Keratinocyte (primary cell): ENCODE measurements at regions not wholly inside any gene's neighbourhood (a gene's known extent, or its start where the extent isn't known, plus 50 kb on each side); places are given as distances from the start of the nearest gene placed in this dataset.

Experiments
- DNase-seq: peaks from one replicate; pipeline ENCODE4 v3.0.0-alpha.2; 2011; ENCODE audit warnings: low read depth, missing footprints, low spot score
- FAIRE-seq: peaks from 2 replicates; lab custom pipeline; 2011; peaks lifted over from hg19 to GRCh38; lab: Jason Lieb, UNC
- H2AFZ ChIP-seq: 2 replicates; pipeline ENCODE4 v1.6.0; 2012; ENCODE audit warnings: low read length, control low read depth, inconsistent platforms; ENCODE audit not compliant: control insufficient read depth
- H3K27ac ChIP-seq: 2 replicates; pipeline ENCODE4 v1.5.1; 2011; ENCODE audit warnings: low read length; ENCODE audit not compliant: control insufficient read depth, insufficient read depth
- H3K27me3 ChIP-seq: 3 replicates; pipeline ENCODE4 v1.6.0; 2011; ENCODE audit warnings: low read length; ENCODE audit not compliant: control insufficient read depth, insufficient read depth; ENCODE audit errors: extremely low read depth
- H3K36me3 ChIP-seq, 2 experiments: 2 replicates in 1 of 2; 3 replicates in 1 of 2; pipeline ENCODE4 v1.5.1; 2011; ENCODE audit warnings: low read length in 2 of 2, mild to moderate bottlenecking in 1 of 2; ENCODE audit not compliant: control insufficient read depth in 2 of 2, insufficient read depth in 2 of 2; ENCODE audit errors: extremely low read depth in 1 of 2
- H3K4me1 ChIP-seq: 3 replicates; pipeline ENCODE4 v1.5.1; 2011; ENCODE audit warnings: low read length; ENCODE audit not compliant: control insufficient read depth, insufficient read depth; ENCODE audit errors: extremely low read depth
- H3K4me2 ChIP-seq: 3 replicates; pipeline ENCODE4 v1.6.0; 2011; ENCODE audit warnings: low read depth, low read length; ENCODE audit not compliant: control insufficient read depth, insufficient read depth; ENCODE audit errors: extremely low read depth
- H3K4me3 ChIP-seq, 3 experiments: fragments of 200-600 bp in 1 of 3; sonication (generic) in 1 of 3; 2 replicates in 2 of 3; 3 replicates in 1 of 3; pipeline ENCODE4 v1.5.1; 2011 to 2016; ENCODE audit warnings: low read length in 3 of 3, mild to moderate bottlenecking in 3 of 3, control low read depth in 2 of 3, inconsistent platforms in 1 of 3, low read depth in 1 of 3, mixed read lengths in 1 of 3, mixed run types in 1 of 3, moderate library complexity in 1 of 3; ENCODE audit not compliant: control insufficient read depth in 2 of 3, insufficient read depth in 2 of 3; ENCODE audit errors: extremely low read depth in 1 of 3
- H3K79me2 ChIP-seq: 2 replicates; pipeline ENCODE4 v1.6.0; 2012; ENCODE audit warnings: low read length; ENCODE audit not compliant: control insufficient read depth, insufficient read depth
- H3K9ac ChIP-seq: 3 replicates; pipeline ENCODE4 v1.6.0; 2011; ENCODE audit warnings: low read length; ENCODE audit not compliant: control insufficient read depth, insufficient read depth; ENCODE audit errors: extremely low read depth
- H3K9me1 ChIP-seq: 3 replicates; pipeline ENCODE4 v1.6.0; 2011; ENCODE audit warnings: low read length; ENCODE audit not compliant: control insufficient read depth, insufficient read depth; ENCODE audit errors: extremely low read depth
- H3K9me3 ChIP-seq: 2 replicates; pipeline ENCODE4 v1.5.1; 2012; ENCODE audit warnings: low read depth, low read length; ENCODE audit not compliant: control insufficient read depth
- H4K20me1 ChIP-seq: 3 replicates; pipeline ENCODE4 v1.6.0; 2011; ENCODE audit warnings: low read length; ENCODE audit not compliant: control insufficient read depth, insufficient read depth; ENCODE audit errors: extremely low read depth
- EZH2 ChIP-seq: IDR thresholded peaks from one replicate; pipeline ENCODE4 v1.6.1; 2012; ENCODE audit warnings: inconsistent platforms, mild to moderate bottlenecking, low read length, moderate library complexity
- dilution Hi-C: fragments of 300-500 bp; cut with MboI; formaldehyde crosslinking; loops from one replicate; pipeline ENCODE4 v1.7.0; 2020; ENCODE audit warnings: low sequenced_read_pairs; ENCODE audit not compliant: extremely low pct_ligation_motif_present
- TF ChIP-seq, protein P1 (sequence below), 3 experiments: IDR thresholded peaks in 1 of 3; conservative IDR thresholded peaks in 1 of 3; optimal IDR thresholded peaks in 1 of 3; 2 replicates in 2 of 3; 3 replicates in 1 of 3; pipeline versions ENCODE3 to v1.5.1; 2011; ENCODE audit warnings: low read length in 3 of 3, mild to moderate bottlenecking in 3 of 3, moderate library complexity in 2 of 3, control low read depth in 1 of 3, inconsistent platforms in 1 of 3; ENCODE audit not compliant: insufficient read depth in 2 of 3; ENCODE audit errors: extremely low read depth in 1 of 3

DNA sequence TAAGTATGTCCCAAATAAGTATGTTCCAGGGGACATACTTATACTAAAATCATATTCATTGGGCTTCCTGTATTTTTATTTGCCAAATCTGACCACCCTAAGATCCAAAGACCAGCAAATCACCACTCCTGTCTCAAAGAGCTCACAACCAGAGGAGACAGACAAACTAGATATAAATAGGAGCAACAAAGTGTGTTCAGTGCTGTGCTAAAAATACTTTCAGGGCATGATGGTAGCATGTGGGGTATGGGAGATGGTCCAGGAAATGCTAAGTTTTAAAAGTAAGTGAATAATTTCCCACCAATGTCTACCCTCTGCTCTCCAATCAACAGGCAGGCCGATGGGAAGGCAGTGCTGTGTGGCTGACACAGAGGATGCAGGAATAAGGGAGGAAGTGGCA is 87.1 kb downstream of the C1QL2 start:
- no peak overlapping the region for H3K27ac ChIP-seq
- H3K4me1 ChIP-seq, result no peaks in the 10 kb centered on the region
- DNase-seq (no peak), FAIRE-seq (no peak)
- no peak overlapping the region for H3K4me3 ChIP-seq
- H3K27me3 ChIP-seq, result peaks cover 8% of the 10 kb centered on the region
- dilution Hi-C loops, result no loop called here
- no peaks in the 10 kb centered on the region for H3K36me3 ChIP-seq
- H2AFZ ChIP-seq, result no peak overlapping the region
- H3K9me1 ChIP-seq, result no peaks in the 10 kb centered on the region
- H4K20me1 ChIP-seq, result no peaks in the 10 kb centered on the region
- no peaks in the 10 kb centered on the region for H3K79me2 ChIP-seq
- H3K4me2 ChIP-seq, result no peak overlapping the region
- no peaks in the 10 kb centered on the region for H3K9me3 ChIP-seq
- TF ChIP-seq EZH2, result no peak
- TF ChIP-seq, protein P1, sequence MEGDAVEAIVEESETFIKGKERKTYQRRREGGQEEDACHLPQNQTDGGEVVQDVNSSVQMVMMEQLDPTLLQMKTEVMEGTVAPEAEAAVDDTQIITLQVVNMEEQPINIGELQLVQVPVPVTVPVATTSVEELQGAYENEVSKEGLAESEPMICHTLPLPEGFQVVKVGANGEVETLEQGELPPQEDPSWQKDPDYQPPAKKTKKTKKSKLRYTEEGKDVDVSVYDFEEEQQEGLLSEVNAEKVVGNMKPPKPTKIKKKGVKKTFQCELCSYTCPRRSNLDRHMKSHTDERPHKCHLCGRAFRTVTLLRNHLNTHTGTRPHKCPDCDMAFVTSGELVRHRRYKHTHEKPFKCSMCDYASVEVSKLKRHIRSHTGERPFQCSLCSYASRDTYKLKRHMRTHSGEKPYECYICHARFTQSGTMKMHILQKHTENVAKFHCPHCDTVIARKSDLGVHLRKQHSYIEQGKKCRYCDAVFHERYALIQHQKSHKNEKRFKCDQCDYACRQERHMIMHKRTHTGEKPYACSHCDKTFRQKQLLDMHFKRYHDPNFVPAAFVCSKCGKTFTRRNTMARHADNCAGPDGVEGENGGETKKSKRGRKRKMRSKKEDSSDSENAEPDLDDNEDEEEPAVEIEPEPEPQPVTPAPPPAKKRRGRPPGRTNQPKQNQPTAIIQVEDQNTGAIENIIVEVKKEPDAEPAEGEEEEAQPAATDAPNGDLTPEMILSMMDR (optimal IDR thresholded peaks at IDR 0.05 in 1 of 3, IDR thresholded peaks at IDR 0.05 in 1 of 3, conservative IDR thresholded peaks at IDR 0.05 in 1 of 3; ENCODE audit: extremely low read depth in 1 of 3, insufficient read depth in 2 of 3, low read length in 3 of 3), result no peak
- no peak overlapping the region for H3K9ac ChIP-seq

DNA sequence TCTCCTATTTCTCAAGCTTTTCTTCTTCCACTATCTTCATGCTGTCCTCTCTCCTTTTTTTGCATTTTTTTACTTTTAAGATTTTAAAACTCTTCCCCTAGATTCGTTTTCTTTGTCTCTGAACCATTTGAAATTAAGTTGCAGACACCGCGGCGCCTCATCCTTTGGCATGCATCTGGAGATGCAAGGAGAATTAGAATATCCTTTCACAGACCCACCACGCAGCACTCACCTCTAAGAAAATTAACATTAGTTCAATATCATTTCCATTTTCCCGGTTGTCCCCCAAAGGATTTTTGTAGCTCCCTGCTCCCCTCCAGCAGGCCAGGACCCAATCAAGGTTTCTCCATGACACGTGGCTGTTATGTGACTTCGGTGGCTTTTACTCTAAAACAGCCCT is 88.8 kb downstream of the C1QL2 start:
- Histone ChIP-seq H3K9ac (no peak overlapping the region), H4K20me1 (no peaks in the 10 kb centered on the region), H3K4me3 (no peak overlapping the region), H3K4me2 (no peak overlapping the region), H3K9me3 (no peaks in the 10 kb centered on the region), H3K4me1 (no peaks in the 10 kb centered on the region), H3K27ac (no peak overlapping the region), H3K27me3 (peaks cover 8% of the 10 kb centered on the region), H3K79me2 (no peaks in the 10 kb centered on the region), H3K9me1 (no peaks in the 10 kb centered on the region), H3K36me3 (no peaks in the 10 kb centered on the region), H2AFZ (no peak overlapping the region)
- no peak for TF ChIP-seq EZH2
- TF ChIP-seq, protein P1 (optimal IDR thresholded peaks at IDR 0.05 in 1 of 3, IDR thresholded peaks at IDR 0.05 in 1 of 3, conservative IDR thresholded peaks at IDR 0.05 in 1 of 3; ENCODE audit: extremely low read depth in 1 of 3, insufficient read depth in 2 of 3, low read length in 3 of 3), result no peak
- FAIRE-seq (no peak), DNase-seq (no peak)
- dilution Hi-C loops, result no loop called here
